GM23338 (cell line): ENCODE measurements at regions not wholly inside any gene's neighbourhood (a gene's known extent, or its start where the extent isn't known, plus 50 kb on each side); places are given as distances from the start of the nearest gene placed in this dataset.

Experiments
- CREB1 ChIP-seq: fragments of 250-450 bp; sonication (Bioruptor Pico); IDR thresholded peaks from 2 replicates; pipeline ENCODE4 v1.5.0; 2020; ENCODE audit warnings: low read depth, mild to moderate bottlenecking, moderate library complexity
- EZH2 ChIP-seq: fragments of 200-600 bp; sonication (generic); IDR thresholded peaks from one replicate; pipeline ENCODE4 v1.8.0; 2017; ENCODE audit warnings: antibody characterized with exemption, mild to moderate bottlenecking, low read depth; ENCODE audit not compliant: unreplicated experiment
- EZH2phosphoT487 ChIP-seq: fragments of 200-600 bp; sonication (generic); IDR thresholded peaks from one replicate; pipeline ENCODE4 v1.8.1; 2018; ENCODE audit warnings: antibody characterized with exemption; ENCODE audit not compliant: unreplicated experiment
- POLR2AphosphoS5 ChIP-seq: IDR thresholded peaks from 2 replicates; pipeline ENCODE4 v1.6.1; 2016; ENCODE audit warnings: antibody characterized with exemption, low read depth
- STAT1 ChIP-seq: IDR thresholded peaks from one replicate; pipeline ENCODE4 v1.6.1; 2016; ENCODE audit warnings: antibody characterized with exemption; ENCODE audit not compliant: unreplicated experiment
- ZNF114 ChIP-seq: fragments of 250-450 bp; sonication (Bioruptor Pico); IDR thresholded peaks from 2 replicates; pipeline ENCODE4 v1.5.0; 2020; ENCODE audit warnings: mild to moderate bottlenecking, moderate library complexity
- ZNF331 ChIP-seq: fragments of 250-450 bp; sonication (Bioruptor Pico); IDR thresholded peaks from 2 replicates; pipeline ENCODE4 v1.5.0; 2020; ENCODE audit warnings: low read depth, mild to moderate bottlenecking, moderate library complexity
- TF ChIP-seq, protein P1 (sequence below), 2 experiments: fragments of 200-600 bp in 1 of 2; sonication (generic) in 1 of 2; conservative IDR thresholded peaks; 2 replicates each; pipeline versions ENCODE4 v1.5.1 to v1.6.1; 2016 to 2017; ENCODE audit warnings: antibody characterized with exemption in 2 of 2, low read depth in 2 of 2, mild to moderate bottlenecking in 2 of 2, moderate library complexity in 1 of 2
- TF ChIP-seq, protein P2 (sequence below): IDR thresholded peaks from one replicate; pipeline ENCODE4 v1.6.1; 2018; ENCODE audit warnings: antibody characterized with exemption; ENCODE audit not compliant: unreplicated experiment
- TF ChIP-seq, protein P3 (sequence below): IDR thresholded peaks from 2 replicates; pipeline ENCODE4 v1.6.1; 2016; ENCODE audit warnings: antibody characterized with exemption
- TF ChIP-seq, protein P4 (sequence below): fragments of 250-450 bp; sonication (Bioruptor Pico); IDR thresholded peaks from 2 replicates; pipeline ENCODE4 v1.5.0; 2020; ENCODE audit warnings: mild to moderate bottlenecking, moderate library complexity

DNA sequence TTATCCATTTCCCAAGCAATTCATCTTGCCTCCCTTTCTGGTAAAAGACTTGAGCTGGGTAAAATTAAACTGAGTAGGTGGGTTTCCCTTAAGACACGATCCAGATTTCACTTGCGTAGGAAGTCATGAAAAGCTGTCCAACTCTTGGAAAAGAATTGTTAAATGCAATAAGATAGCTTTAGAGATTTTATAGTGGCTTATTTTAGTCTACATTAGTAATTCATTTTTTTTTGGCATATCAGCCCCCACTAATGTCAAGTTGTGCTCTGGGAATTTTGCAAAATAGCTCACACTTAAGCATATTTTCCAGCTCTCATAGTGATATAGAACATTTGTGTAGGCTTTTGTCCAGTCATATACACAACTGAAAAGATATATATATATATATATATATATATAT lies 344.7 kb upstream of the FIGN start:
- no peak for TF ChIP-seq POLR2AphosphoS5
- TF ChIP-seq, protein P1, sequence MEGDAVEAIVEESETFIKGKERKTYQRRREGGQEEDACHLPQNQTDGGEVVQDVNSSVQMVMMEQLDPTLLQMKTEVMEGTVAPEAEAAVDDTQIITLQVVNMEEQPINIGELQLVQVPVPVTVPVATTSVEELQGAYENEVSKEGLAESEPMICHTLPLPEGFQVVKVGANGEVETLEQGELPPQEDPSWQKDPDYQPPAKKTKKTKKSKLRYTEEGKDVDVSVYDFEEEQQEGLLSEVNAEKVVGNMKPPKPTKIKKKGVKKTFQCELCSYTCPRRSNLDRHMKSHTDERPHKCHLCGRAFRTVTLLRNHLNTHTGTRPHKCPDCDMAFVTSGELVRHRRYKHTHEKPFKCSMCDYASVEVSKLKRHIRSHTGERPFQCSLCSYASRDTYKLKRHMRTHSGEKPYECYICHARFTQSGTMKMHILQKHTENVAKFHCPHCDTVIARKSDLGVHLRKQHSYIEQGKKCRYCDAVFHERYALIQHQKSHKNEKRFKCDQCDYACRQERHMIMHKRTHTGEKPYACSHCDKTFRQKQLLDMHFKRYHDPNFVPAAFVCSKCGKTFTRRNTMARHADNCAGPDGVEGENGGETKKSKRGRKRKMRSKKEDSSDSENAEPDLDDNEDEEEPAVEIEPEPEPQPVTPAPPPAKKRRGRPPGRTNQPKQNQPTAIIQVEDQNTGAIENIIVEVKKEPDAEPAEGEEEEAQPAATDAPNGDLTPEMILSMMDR (conservative IDR thresholded peaks at IDR 0.05; ENCODE audit: low read depth in 2 of 2), result no peak
- no peak for TF ChIP-seq EZH2
- TF ChIP-seq ZNF331, result no peak
- TF ChIP-seq CREB1 (CRISPR knock-in tag), result no peak
- TF ChIP-seq, protein P2, sequence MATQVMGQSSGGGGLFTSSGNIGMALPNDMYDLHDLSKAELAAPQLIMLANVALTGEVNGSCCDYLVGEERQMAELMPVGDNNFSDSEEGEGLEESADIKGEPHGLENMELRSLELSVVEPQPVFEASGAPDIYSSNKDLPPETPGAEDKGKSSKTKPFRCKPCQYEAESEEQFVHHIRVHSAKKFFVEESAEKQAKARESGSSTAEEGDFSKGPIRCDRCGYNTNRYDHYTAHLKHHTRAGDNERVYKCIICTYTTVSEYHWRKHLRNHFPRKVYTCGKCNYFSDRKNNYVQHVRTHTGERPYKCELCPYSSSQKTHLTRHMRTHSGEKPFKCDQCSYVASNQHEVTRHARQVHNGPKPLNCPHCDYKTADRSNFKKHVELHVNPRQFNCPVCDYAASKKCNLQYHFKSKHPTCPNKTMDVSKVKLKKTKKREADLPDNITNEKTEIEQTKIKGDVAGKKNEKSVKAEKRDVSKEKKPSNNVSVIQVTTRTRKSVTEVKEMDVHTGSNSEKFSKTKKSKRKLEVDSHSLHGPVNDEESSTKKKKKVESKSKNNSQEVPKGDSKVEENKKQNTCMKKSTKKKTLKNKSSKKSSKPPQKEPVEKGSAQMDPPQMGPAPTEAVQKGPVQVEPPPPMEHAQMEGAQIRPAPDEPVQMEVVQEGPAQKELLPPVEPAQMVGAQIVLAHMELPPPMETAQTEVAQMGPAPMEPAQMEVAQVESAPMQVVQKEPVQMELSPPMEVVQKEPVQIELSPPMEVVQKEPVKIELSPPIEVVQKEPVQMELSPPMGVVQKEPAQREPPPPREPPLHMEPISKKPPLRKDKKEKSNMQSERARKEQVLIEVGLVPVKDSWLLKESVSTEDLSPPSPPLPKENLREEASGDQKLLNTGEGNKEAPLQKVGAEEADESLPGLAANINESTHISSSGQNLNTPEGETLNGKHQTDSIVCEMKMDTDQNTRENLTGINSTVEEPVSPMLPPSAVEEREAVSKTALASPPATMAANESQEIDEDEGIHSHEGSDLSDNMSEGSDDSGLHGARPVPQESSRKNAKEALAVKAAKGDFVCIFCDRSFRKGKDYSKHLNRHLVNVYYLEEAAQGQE, result no peak
- TF ChIP-seq EZH2phosphoT487, result no peak
- TF ChIP-seq, protein P3, sequence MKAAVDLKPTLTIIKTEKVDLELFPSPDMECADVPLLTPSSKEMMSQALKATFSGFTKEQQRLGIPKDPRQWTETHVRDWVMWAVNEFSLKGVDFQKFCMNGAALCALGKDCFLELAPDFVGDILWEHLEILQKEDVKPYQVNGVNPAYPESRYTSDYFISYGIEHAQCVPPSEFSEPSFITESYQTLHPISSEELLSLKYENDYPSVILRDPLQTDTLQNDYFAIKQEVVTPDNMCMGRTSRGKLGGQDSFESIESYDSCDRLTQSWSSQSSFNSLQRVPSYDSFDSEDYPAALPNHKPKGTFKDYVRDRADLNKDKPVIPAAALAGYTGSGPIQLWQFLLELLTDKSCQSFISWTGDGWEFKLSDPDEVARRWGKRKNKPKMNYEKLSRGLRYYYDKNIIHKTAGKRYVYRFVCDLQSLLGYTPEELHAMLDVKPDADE, result no peak
- no peak for TF ChIP-seq ZNF114 (CRISPR knock-in tag)
- no peak for TF ChIP-seq STAT1
- TF ChIP-seq, protein P4, sequence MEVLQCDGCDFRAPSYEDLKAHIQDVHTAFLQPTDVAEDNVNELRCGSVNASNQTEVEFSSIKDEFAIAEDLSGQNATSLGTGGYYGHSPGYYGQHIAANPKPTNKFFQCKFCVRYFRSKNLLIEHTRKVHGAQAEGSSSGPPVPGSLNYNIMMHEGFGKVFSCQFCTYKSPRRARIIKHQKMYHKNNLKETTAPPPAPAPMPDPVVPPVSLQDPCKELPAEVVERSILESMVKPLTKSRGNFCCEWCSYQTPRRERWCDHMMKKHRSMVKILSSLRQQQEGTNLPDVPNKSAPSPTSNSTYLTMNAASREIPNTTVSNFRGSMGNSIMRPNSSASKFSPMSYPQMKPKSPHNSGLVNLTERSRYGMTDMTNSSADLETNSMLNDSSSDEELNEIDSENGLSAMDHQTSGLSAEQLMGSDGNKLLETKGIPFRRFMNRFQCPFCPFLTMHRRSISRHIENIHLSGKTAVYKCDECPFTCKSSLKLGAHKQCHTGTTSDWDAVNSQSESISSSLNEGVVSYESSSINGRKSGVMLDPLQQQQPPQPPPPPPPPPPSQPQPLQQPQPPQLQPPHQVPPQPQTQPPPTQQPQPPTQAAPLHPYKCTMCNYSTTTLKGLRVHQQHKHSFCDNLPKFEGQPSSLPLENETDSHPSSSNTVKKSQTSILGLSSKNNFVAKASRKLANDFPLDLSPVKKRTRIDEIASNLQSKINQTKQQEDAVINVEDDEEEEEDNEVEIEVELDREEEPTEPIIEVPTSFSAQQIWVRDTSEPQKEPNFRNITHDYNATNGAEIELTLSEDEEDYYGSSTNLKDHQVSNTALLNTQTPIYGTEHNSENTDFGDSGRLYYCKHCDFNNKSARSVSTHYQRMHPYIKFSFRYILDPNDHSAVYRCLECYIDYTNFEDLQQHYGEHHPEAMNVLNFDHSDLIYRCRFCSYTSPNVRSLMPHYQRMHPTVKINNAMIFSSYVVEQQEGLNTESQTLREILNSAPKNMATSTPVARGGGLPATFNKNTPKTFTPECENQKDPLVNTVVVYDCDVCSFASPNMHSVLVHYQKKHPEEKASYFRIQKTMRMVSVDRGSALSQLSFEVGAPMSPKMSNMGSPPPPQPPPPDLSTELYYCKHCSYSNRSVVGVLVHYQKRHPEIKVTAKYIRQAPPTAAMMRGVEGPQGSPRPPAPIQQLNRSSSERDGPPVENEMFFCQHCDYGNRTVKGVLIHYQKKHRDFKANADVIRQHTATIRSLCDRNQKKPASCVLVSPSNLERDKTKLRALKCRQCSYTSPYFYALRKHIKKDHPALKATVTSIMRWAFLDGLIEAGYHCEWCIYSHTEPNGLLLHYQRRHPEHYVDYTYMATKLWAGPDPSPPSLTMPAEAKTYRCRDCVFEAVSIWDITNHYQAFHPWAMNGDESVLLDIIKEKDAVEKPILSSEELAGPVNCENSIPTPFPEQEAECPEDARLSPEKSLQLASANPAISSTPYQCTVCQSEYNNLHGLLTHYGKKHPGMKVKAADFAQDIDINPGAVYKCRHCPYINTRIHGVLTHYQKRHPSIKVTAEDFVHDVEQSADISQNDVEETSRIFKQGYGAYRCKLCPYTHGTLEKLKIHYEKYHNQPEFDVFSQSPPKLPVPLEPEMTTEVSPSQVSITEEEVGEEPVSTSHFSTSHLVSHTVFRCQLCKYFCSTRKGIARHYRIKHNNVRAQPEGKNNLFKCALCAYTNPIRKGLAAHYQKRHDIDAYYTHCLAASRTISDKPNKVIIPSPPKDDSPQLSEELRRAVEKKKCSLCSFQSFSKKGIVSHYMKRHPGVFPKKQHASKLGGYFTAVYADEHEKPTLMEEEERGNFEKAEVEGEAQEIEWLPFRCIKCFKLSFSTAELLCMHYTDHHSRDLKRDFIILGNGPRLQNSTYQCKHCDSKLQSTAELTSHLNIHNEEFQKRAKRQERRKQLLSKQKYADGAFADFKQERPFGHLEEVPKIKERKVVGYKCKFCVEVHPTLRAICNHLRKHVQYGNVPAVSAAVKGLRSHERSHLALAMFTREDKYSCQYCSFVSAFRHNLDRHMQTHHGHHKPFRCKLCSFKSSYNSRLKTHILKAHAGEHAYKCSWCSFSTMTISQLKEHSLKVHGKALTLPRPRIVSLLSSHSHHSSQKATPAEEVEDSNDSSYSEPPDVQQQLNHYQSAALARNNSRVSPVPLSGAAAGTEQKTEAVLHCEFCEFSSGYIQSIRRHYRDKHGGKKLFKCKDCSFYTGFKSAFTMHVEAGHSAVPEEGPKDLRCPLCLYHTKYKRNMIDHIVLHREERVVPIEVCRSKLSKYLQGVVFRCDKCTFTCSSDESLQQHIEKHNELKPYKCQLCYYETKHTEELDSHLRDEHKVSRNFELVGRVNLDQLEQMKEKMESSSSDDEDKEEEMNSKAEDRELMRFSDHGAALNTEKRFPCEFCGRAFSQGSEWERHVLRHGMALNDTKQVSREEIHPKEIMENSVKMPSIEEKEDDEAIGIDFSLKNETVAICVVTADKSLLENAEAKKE (CRISPR knock-in tag), result no peak
